OCI-LY3 (cell line): ENCODE measurements at regions not wholly inside any gene's neighbourhood (a gene's known extent, or its start where the extent isn't known, plus 50 kb on each side); places are given as distances from the start of the nearest gene placed in this dataset.

ENCODE experiments used
- EZH2phosphoT487 ChIP-seq: fragments of 200-600 bp; shearing (Covaris generic); IDR thresholded peaks from 2 replicates; pipeline ENCODE4 v1.6.1; 2018; ENCODE audit warnings: antibody characterized with exemption, mixed run types, low read depth
- TF ChIP-seq, protein P1 (sequence below): fragments of 200-600, 300-600 bp; sonication (generic); IDR thresholded peaks from 2 replicates; pipeline ENCODE4 v1.5.1; 2014; ENCODE audit warnings: antibody characterized with exemption, low read length, low read depth

DNA sequence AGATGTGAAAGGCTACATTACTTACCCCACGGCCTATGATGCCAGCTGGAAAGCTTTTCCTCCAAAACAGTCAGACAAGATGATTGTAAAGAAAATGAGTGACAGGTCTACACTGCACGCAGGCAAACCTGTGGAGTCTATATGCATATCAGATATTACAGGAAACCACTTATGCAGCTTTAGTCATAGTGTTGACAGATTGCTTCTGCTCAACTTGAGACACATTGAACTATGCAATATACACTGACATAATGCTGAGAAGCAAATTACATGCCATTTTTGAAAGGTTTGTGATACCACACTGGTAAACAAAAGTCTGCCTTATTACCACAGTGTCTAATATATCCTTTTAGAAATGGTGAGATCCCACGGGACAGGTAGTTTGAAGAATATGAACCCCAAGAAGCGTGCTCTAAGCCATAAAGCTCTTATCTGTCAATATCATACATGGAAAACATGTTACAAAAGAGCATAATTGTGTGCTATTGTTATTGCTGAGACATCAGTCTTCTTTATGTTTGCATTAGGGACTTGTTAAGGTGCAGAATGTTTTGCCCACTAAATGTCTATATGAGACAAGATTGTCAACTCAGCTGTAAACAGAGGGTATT, 1835.8 kb upstream of the TENM3 start:
- TF ChIP-seq EZH2phosphoT487 = no peak
- TF ChIP-seq, protein P1, sequence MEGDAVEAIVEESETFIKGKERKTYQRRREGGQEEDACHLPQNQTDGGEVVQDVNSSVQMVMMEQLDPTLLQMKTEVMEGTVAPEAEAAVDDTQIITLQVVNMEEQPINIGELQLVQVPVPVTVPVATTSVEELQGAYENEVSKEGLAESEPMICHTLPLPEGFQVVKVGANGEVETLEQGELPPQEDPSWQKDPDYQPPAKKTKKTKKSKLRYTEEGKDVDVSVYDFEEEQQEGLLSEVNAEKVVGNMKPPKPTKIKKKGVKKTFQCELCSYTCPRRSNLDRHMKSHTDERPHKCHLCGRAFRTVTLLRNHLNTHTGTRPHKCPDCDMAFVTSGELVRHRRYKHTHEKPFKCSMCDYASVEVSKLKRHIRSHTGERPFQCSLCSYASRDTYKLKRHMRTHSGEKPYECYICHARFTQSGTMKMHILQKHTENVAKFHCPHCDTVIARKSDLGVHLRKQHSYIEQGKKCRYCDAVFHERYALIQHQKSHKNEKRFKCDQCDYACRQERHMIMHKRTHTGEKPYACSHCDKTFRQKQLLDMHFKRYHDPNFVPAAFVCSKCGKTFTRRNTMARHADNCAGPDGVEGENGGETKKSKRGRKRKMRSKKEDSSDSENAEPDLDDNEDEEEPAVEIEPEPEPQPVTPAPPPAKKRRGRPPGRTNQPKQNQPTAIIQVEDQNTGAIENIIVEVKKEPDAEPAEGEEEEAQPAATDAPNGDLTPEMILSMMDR = no peak
